Mammary epithelial cell (primary cell): ENCODE measurements at regions not wholly inside any gene's neighbourhood (a gene's known extent, or its start where the extent isn't known, plus 50 kb on each side); places are given as distances from the start of the nearest gene placed in this dataset.

ENCODE experiments used
- EZH2 ChIP-seq: IDR thresholded peaks from 2 replicates; pipeline ENCODE4 v1.6.1; 2012; ENCODE audit warnings: low read length, inconsistent platforms, borderline replicate concordance
- TF ChIP-seq, protein P1 (sequence below), 2 donors: IDR thresholded peaks in 1 of 2; conservative IDR thresholded peaks in 1 of 2; 2 replicates each; pipeline ENCODE4 v1.5.1; 2011 to 2012; ENCODE audit warnings: inconsistent platforms in 2 of 2, low read length in 2 of 2, mild to moderate bottlenecking in 2 of 2, control low read depth in 1 of 2, low read depth in 1 of 2; ENCODE audit not compliant: insufficient read depth in 1 of 2; ENCODE audit errors: extremely low read depth in 1 of 2

- TF ChIP-seq, protein P1, sequence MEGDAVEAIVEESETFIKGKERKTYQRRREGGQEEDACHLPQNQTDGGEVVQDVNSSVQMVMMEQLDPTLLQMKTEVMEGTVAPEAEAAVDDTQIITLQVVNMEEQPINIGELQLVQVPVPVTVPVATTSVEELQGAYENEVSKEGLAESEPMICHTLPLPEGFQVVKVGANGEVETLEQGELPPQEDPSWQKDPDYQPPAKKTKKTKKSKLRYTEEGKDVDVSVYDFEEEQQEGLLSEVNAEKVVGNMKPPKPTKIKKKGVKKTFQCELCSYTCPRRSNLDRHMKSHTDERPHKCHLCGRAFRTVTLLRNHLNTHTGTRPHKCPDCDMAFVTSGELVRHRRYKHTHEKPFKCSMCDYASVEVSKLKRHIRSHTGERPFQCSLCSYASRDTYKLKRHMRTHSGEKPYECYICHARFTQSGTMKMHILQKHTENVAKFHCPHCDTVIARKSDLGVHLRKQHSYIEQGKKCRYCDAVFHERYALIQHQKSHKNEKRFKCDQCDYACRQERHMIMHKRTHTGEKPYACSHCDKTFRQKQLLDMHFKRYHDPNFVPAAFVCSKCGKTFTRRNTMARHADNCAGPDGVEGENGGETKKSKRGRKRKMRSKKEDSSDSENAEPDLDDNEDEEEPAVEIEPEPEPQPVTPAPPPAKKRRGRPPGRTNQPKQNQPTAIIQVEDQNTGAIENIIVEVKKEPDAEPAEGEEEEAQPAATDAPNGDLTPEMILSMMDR (conservative IDR thresholded peaks at IDR 0.05 in 1 of 2, IDR thresholded peaks at IDR 0.05 in 1 of 2; ENCODE audit: extremely low read depth in 1 of 2, insufficient read depth in 1 of 2, low read depth in 1 of 2, low read length in 2 of 2) = no peak
- TF ChIP-seq EZH2 = no peak
Measured at GRCh38 chr3:79928687-79929408, 161.1 kb upstream of the ROBO1 start.
